ENCODE measurements at regions not wholly inside any gene's neighbourhood (a gene's known extent, or its start where the extent isn't known, plus 50 kb on each side); places are given as distances from the start of the nearest gene placed in this dataset.

- H2AFZ ChIP-seq (ENCODE audit: low read length) = peak overlapping the region; percentile 40; the same call in 1 of the 2 replicates
- H3K27me3 ChIP-seq (replicated peaks in 1 of 4; ENCODE audit: control insufficient read depth in 3 of 4, extremely low read depth in 1 of 4, insufficient read depth in 3 of 4, low read length in 3 of 4) = no peaks in the 10 kb centered on the region
- H3K27ac ChIP-seq (ENCODE audit: low read depth, low read length) = no peak overlapping the region
- no peak overlapping the region for H3K4me2 ChIP-seq (ENCODE audit: insufficient read depth in 1 of 2, low read depth in 2 of 2, low read length in 2 of 2)
- H3K79me2 ChIP-seq (ENCODE audit: control insufficient read depth in 1 of 2, insufficient read depth in 2 of 2, low read length in 2 of 2) = no peaks in the 10 kb centered on the region
- H2BK5ac ChIP-seq (ENCODE audit: low read depth, low read length) = no peak overlapping the region
- CTCF ChIA-PET (ENCODE audit: partially characterized antibody) = no interaction called here
- no peak overlapping the region for H2BK20ac ChIP-seq (ENCODE audit: low read length)
- no peaks in the 10 kb centered on the region for H3K79me1 ChIP-seq (ENCODE audit: low read depth, low read length)
- H3K9ac ChIP-seq (replicated peaks in 1 of 4; ENCODE audit: extremely low read depth in 1 of 4, low read depth in 3 of 4, low read length in 3 of 4) = no peak overlapping the region
- H3K36me3 ChIP-seq (ENCODE audit: control insufficient read depth in 2 of 4, insufficient read depth in 4 of 4, low read length in 3 of 4) = no peaks in the 10 kb centered on the region
- no peak for FAIRE-seq
- no peaks in the 10 kb centered on the region for H4K20me1 ChIP-seq (replicated peaks in 1 of 2; ENCODE audit: control insufficient read depth in 1 of 2, insufficient read depth in 2 of 2, low read length in 2 of 2)
- no peak overlapping the region for H2BK120ac ChIP-seq (replicated peaks; ENCODE audit: low read depth, low read length)
- H3K4me3 ChIP-seq (ENCODE audit: extremely low read depth in 1 of 4, insufficient read depth in 2 of 4, low read depth in 3 of 4, low read length in 4 of 4) = no peak overlapping the region
- no peak for DNase-seq (ENCODE audit: low read depth in 1 of 2, low spot score in 2 of 2)
- no peak overlapping the region for H3K56ac ChIP-seq (replicated peaks; ENCODE audit: insufficient read length, low read depth, low read length)
- peaks cover 0 to 2% of the 10 kb centered on the region in 2 experiments; a peak in 1 of 4 replicates for H3K9me3 ChIP-seq (ENCODE audit: insufficient read depth in 2 of 2, low read depth in 1 of 2, low read length in 1 of 2)
- no peak overlapping the region for H2AK5ac ChIP-seq (ENCODE audit: low read depth, low read length)
- no peak overlapping the region for H4K8ac ChIP-seq (ENCODE audit: extremely low read depth, insufficient read depth, low read length)
- no peak overlapping the region for H2BK15ac ChIP-seq (ENCODE audit: low read length)
- H4K91ac ChIP-seq (replicated peaks; ENCODE audit: insufficient read length, low read length) = no peak overlapping the region
- no peak overlapping the region for H3K4ac ChIP-seq (replicated peaks; ENCODE audit: insufficient read length, low read depth, low read length)
- no peaks in the 10 kb centered on the region for H3K23me2 ChIP-seq (ENCODE audit: low read depth, low read length)
- TF ChIP-seq ATF3 (IDR thresholded peaks at IDR 0.05; ENCODE audit: insufficient read depth, low read depth, low read length) (no peak), CBX5 (IDR thresholded peaks at IDR 0.05; ENCODE audit: low read depth, low read length) (no peak), E2F6 (IDR thresholded peaks at IDR 0.05) (no peak), KDM1A (IDR thresholded peaks at IDR 0.05; ENCODE audit: borderline replicate concordance, low read length) (no peak), RFX5 (IDR thresholded peaks at IDR 0.05; ENCODE audit: borderline replicate concordance, low read depth, low read length) (no peak), PHF8 (conservative IDR thresholded peaks at IDR 0.05; ENCODE audit: low read depth, low read length) (no peak), YY1 (IDR thresholded peaks at IDR 0.05; ENCODE audit: low read depth, low read length) (no peak), SRF (IDR thresholded peaks at IDR 0.05; ENCODE audit: low read depth, low read length) (no peak), JUN (IDR thresholded peaks at IDR 0.05; ENCODE audit: low read depth, low read length) (no peak), NANOG (IDR thresholded peaks at IDR 0.05; ENCODE audit: insufficient read depth, low read depth, low read length, poor library complexity, severe bottlenecking) (no peak)
- no peak overlapping the region for H4K5ac ChIP-seq (ENCODE audit: insufficient read length, low read depth, low read length)
- H3K14ac ChIP-seq (ENCODE audit: insufficient read length) = no peak overlapping the region
- H3K18ac ChIP-seq (ENCODE audit: extremely low read depth, low read length) = no peak overlapping the region
- no peak overlapping the region for H3K23ac ChIP-seq (ENCODE audit: insufficient read length)
- H2BK12ac ChIP-seq (ENCODE audit: low read depth, low read length) = no peak overlapping the region
- no peaks in the 10 kb centered on the region for H3K4me1 ChIP-seq (replicated peaks in 1 of 4; ENCODE audit: control insufficient read depth in 3 of 4, insufficient read depth in 4 of 4, low read length in 3 of 4)
- POLR2A ChIA-PET (ENCODE audit: partially characterized antibody) = no interaction called here
Measured at GRCh38 chr7:115124409-115124939, 202.6 kb downstream of the MDFIC start.
